ENCODE measurements at regions not wholly inside any gene's neighbourhood (a gene's known extent, or its start where the extent isn't known, plus 50 kb on each side); places are given as distances from the start of the nearest gene placed in this dataset.
A peak's percentile ranks its signal among the peaks of the same experiment; 100 is the strongest.

DNA sequence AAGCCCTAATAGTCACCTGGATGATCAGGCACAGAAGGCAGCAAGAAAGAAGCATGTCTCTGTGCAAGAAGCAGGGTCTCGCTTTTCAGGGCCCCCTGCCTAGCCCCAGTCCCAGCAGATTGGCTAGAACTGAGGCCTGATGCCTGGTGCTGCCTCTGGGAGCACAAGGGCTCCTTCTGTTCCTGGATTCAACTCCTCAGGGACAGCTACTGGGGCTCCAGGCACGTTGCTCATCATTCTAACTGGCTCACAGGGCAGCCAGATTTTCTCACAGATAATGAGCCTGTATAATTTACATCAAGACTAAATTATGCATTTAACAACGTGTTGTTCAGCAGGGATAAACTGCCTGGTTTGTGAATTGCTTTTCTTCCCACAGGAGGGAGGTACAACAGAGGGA, 106.5 kb upstream of the PLXNC1 start:
- DNase-seq (no peak), ATAC-seq (ENCODE audit: low FRiP score) (no peak)
- Histone ChIP-seq H3K9me3 (ENCODE audit: control insufficient read depth, low read length) (no peaks in the 10 kb centered on the region), H3K4me1 (ENCODE audit: control insufficient read depth in 1 of 2, insufficient read depth in 2 of 2, low read length in 2 of 2) (no peaks in the 10 kb centered on the region), H3K27ac (ENCODE audit: low read depth in 1 of 2, low read length in 2 of 2) (no peak overlapping the region), H3K36me3 (ENCODE audit: control insufficient read depth in 1 of 2, insufficient read depth in 2 of 2, low read length in 1 of 2) (no peaks in the 10 kb centered on the region), H3K27me3 (ENCODE audit: control insufficient read depth in 1 of 2, insufficient read depth in 2 of 2, low read length in 1 of 2) (no peaks in the 10 kb centered on the region), H3K4me3 (ENCODE audit: low read length in 2 of 2) (no peak overlapping the region)
- intact Hi-C loops (cut with DNase I): no loop called here
- 62 to 65% methylated on average over 3 of the region's 3 CpGs for WGBS, 2 donors

DNA sequence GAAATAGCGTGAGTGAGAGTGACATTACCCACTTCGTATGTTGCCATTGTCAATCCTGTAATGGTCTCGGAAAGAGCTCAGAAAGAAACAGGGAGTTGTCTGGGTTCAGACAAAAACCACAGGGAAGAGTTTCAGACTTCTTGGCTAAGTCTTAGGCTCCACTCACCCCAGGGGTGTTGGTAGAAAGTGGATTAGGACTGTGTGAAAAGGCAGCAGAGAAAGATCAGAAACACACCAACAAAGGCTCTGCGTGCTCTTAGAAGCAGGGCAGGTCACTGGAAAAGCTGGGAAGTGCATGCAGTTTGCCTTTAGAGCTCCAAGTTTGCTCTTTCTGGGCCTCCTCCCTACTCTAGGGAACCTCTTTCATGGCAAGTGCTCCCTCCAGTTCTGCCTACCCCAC, 106.1 kb upstream of the PLXNC1 start:
- no peak for DNase-seq
- no peak overlapping the region for H3K27ac ChIP-seq (ENCODE audit: low read depth in 1 of 2, low read length in 2 of 2)

DNA sequence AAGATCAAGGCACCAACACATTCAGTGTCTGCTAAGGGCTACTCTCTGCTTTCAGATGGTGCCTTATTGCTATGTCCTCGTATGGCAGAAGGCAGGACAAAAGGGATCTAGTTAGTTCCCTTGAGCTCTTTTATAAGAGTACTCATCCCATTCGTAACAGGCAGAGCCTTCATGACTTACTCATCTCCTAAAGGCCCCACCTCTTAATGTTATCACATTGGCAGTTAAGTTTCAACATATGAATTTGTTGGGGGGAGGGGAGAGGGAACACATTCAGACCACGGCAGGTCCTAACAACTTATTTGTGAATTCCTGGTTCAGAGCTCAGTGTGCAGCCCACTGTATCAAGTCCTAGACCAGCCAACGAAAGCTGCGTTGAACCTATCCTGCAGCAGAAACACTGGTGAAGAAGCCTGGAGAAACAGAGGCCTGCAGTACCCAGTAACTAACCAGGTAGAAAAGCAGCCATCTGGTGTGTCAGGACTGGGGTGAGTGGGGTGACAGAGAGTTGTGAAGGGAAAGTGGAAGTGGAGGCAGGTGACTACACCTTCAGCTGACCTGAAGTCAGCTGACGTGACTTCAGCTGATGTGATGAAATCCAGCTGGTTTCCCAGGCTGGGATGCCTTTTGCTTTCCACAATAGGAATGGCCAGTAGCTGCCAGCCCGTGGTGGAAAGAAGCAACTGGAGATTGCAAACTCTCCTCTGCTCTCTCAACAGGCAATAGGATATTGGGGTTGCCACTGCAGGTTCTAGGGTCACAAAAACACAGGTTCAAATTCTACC, 101.6 kb upstream of the PLXNC1 start:
- 84 to 89% methylated on average over 7 of the region's 7 CpGs for WGBS, 2 donors
- H3K27ac ChIP-seq (ENCODE audit: low read depth in 1 of 2, low read length in 2 of 2): no peak overlapping the region
- ATAC-seq (ENCODE audit: low FRiP score) (no peak), DNase-seq (no peak)
- H3K36me3 ChIP-seq (ENCODE audit: control insufficient read depth in 1 of 2, insufficient read depth in 2 of 2, low read length in 1 of 2): no peaks in the 10 kb centered on the region
- no peaks in the 10 kb centered on the region for H3K27me3 ChIP-seq (ENCODE audit: control insufficient read depth in 1 of 2, insufficient read depth in 2 of 2, low read length in 1 of 2)
- intact Hi-C loops (cut with DNase I): no loop called here
- H3K9me3 ChIP-seq (ENCODE audit: control insufficient read depth, low read length): no peaks in the 10 kb centered on the region
- peaks cover 0 to 1% of the 10 kb centered on the region in 2 donors for H3K4me1 ChIP-seq (ENCODE audit: control insufficient read depth in 1 of 2, insufficient read depth in 2 of 2, low read length in 2 of 2)
- no peak overlapping the region for H3K4me3 ChIP-seq (ENCODE audit: low read length in 2 of 2)

More for the DNA sequence above, 106.1 kb upstream of the PLXNC1 start:
- intact Hi-C loops (cut with DNase I): no loop called here
- whole genome bisulfite sequencing, 2 donors: 95 to 96% methylated on average over 4 of the region's 4 CpGs
- H3K27me3 ChIP-seq (ENCODE audit: control insufficient read depth in 1 of 2, insufficient read depth in 2 of 2, low read length in 1 of 2): no peaks in the 10 kb centered on the region
- H3K9me3 ChIP-seq (ENCODE audit: control insufficient read depth, low read length): no peaks in the 10 kb centered on the region
- H3K36me3 ChIP-seq (ENCODE audit: control insufficient read depth in 1 of 2, insufficient read depth in 2 of 2, low read length in 1 of 2): no peaks in the 10 kb centered on the region
- ATAC-seq (ENCODE audit: low FRiP score): no peak
- no peaks in the 10 kb centered on the region for H3K4me1 ChIP-seq (ENCODE audit: control insufficient read depth in 1 of 2, insufficient read depth in 2 of 2, low read length in 2 of 2)
- no peak overlapping the region for H3K4me3 ChIP-seq (ENCODE audit: low read length in 2 of 2)

DNA sequence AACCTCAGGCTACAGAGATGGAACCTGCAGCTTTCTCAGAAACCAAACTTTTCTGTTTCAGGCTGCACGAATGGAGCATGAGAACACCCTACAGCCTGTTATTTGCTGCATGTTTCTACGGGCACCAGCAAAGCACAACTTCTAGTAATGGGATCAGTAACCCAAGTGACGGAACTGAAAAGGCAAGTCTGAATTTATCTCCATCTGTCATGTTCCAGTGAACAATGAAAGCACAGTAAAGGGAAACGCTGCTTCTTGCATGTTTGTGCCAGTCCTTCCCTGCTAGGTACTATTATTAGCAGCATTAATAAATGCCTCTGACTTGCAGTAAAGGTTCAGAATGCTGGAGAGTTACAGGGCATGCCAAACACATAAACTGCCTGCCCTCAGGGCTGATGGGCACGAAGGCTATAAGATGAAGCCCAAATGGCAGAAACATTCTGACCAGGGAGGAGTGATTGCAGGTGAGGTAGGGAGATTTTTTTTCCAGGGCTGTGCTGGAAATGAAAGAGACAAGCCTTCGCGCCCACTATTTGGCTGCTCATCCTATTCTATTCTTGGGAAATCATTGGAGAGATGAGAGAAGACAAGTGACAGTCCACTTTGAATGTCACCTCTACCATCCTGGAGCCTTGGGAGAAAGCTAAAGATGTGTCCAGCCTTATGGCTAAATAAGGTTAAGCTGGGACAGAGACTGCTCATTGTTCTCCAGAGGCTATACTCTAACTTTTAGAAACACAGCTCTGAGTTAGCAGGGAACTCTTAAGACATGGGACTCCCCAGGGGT, 100.4 kb upstream of the PLXNC1 start:
- Histone ChIP-seq H3K27ac (ENCODE audit: low read depth in 1 of 2, low read length in 2 of 2) (peak overlapping the region; percentile 22 to 75), H3K27me3 (ENCODE audit: control insufficient read depth in 1 of 2, insufficient read depth in 2 of 2, low read length in 1 of 2) (no peaks in the 10 kb centered on the region), H3K4me3 (ENCODE audit: low read length in 2 of 2) (no peak overlapping the region), H3K4me1 (ENCODE audit: control insufficient read depth in 1 of 2, insufficient read depth in 2 of 2, low read length in 2 of 2) (peaks cover 0 to 1% of the 10 kb centered on the region in 2 donors), H3K9me3 (ENCODE audit: control insufficient read depth, low read length) (no peaks in the 10 kb centered on the region), H3K36me3 (ENCODE audit: control insufficient read depth in 1 of 2, insufficient read depth in 2 of 2, low read length in 1 of 2) (no peaks in the 10 kb centered on the region)
- intact Hi-C loops (cut with DNase I): no loop called here
- 26 to 31% methylated on average over 7 of the region's 7 CpGs for WGBS, 2 donors
- ATAC-seq (ENCODE audit: low FRiP score) (peak; percentile 48), DNase-seq (no peak)

DNA sequence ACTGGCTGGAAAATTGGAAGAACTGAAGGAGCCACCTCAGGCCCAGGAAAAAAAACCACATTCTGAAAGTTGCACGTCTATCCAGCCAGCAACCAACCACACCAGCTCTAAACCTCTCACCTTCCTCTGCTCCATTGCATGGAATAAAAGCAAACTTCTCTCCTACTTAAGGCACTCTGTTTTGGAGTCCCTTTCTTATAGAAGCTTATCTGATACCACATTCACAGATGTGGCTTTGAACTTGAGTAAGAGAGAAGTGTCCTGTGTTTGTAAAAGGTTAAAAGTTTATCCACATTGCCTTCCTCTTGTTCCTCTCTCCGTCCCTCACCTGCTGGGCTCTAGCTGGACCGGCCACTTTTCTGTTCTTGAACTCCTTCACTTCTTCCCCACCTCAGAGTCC, 99.6 kb upstream of the PLXNC1 start:
- intact Hi-C loops (cut with DNase I): no loop called here
- Histone ChIP-seq H3K27me3 (ENCODE audit: control insufficient read depth in 1 of 2, insufficient read depth in 2 of 2, low read length in 1 of 2) (no peaks in the 10 kb centered on the region), H3K4me3 (ENCODE audit: low read length in 2 of 2) (no peak overlapping the region), H3K27ac (ENCODE audit: low read depth in 1 of 2, low read length in 2 of 2) (peak overlapping the region in 1 of 2 donors; percentile 75), H3K9me3 (ENCODE audit: control insufficient read depth, low read length) (no peaks in the 10 kb centered on the region), H3K4me1 (ENCODE audit: control insufficient read depth in 1 of 2, insufficient read depth in 2 of 2, low read length in 2 of 2) (peaks cover 0 to 4% of the 10 kb centered on the region in 2 donors), H3K36me3 (ENCODE audit: control insufficient read depth in 1 of 2, insufficient read depth in 2 of 2, low read length in 1 of 2) (no peaks in the 10 kb centered on the region)
- DNase-seq: no peak
- no peak for ATAC-seq (ENCODE audit: low FRiP score)
- WGBS, 2 donors: 79 to 80% methylated on average over 3 of the region's 3 CpGs

DNA sequence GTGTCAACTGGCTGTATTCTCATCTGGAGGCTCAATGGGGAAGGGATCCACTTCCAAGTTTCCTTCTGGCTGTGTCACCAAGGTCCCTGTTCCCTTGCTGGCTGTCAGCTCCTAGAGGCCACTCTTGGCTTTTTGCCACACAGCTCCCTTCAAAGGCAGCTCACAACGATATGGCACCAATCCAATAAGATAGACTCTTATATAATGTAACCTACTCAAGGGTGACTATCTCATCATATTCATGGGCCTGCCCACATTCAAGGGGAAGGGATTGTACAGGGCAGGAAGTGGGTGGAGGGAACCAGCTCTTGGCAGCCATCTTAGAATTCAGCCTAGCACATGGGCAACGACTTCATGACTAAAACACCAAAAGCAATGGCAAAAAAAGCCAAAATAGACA, 98.7 kb upstream of the PLXNC1 start:
- Histone ChIP-seq H3K27ac (ENCODE audit: low read depth in 1 of 2, low read length in 2 of 2) (no peak overlapping the region), H3K4me1 (ENCODE audit: control insufficient read depth in 1 of 2, insufficient read depth in 2 of 2, low read length in 2 of 2) (peaks cover 0 to 4% of the 10 kb centered on the region in 2 donors), H3K36me3 (ENCODE audit: control insufficient read depth in 1 of 2, insufficient read depth in 2 of 2, low read length in 1 of 2) (no peaks in the 10 kb centered on the region), H3K9me3 (ENCODE audit: control insufficient read depth, low read length) (no peaks in the 10 kb centered on the region), H3K4me3 (ENCODE audit: low read length in 2 of 2) (no peak overlapping the region), H3K27me3 (ENCODE audit: control insufficient read depth in 1 of 2, insufficient read depth in 2 of 2, low read length in 1 of 2) (no peaks in the 10 kb centered on the region)
- WGBS, 2 donors: 48 to 69% methylated on average over 2 of the region's 2 CpGs
- intact Hi-C loops (cut with DNase I): no loop called here
- ATAC-seq (ENCODE audit: low FRiP score) (no peak), DNase-seq (no peak)

DNA sequence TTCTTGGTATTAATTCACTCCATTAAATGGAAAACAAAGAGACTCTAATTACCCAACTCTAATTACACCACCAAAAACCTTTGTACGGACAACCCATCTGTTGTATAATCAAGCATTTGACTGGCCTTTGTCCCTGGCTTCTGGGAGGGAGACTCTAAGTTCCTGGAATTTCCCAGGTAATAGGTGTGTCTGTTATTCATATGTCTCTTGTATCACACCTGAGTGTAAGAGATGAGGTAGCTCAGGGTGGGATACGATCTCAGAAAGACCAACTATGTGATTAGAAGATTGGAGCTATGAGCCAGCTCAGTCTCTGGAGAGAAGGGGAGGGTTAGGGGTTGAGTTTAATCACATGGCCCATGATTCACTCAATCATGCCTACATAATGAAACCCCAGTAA, 94.7 kb upstream of the PLXNC1 start:
- no peak for DNase-seq
- Histone ChIP-seq H3K9me3 (ENCODE audit: control insufficient read depth, low read length) (no peaks in the 10 kb centered on the region), H3K4me1 (ENCODE audit: control insufficient read depth in 1 of 2, insufficient read depth in 2 of 2, low read length in 2 of 2) (peaks cover 0 to 3% of the 10 kb centered on the region in 2 donors), H3K4me3 (ENCODE audit: low read length in 2 of 2) (no peak overlapping the region), H3K27me3 (ENCODE audit: control insufficient read depth in 1 of 2, insufficient read depth in 2 of 2, low read length in 1 of 2) (no peaks in the 10 kb centered on the region), H3K27ac (ENCODE audit: low read depth in 1 of 2, low read length in 2 of 2) (no peak overlapping the region), H3K36me3 (ENCODE audit: control insufficient read depth in 1 of 2, insufficient read depth in 2 of 2, low read length in 1 of 2) (no peaks in the 10 kb centered on the region)
- 95 to 99% methylated on average over 2 of the region's 2 CpGs for WGBS, 2 donors
- intact Hi-C loops (cut with DNase I): no loop called here
- no peak for ATAC-seq (ENCODE audit: low FRiP score)

DNA sequence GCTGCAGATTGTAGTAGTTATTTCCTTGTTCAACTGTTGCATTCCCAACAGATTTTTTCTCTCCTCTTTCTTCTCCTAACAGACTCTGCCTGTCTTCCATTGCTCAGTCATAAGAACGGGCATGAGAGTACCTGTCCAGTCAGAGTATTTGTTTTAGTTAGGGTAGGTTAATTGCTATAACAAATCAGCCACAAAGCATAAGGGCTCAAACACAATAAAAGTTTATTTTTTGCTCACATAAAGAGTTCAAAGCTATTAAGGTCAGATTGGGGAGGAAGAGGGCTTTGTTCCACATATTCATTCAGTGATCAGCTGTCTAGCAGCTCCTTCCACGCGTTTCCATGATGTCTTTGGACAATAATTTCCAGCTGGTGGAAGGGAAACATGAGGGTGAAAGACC, 92.8 kb upstream of the PLXNC1 start:
- Histone ChIP-seq H3K27ac (ENCODE audit: low read depth in 1 of 2, low read length in 2 of 2) (no peak overlapping the region), H3K27me3 (ENCODE audit: control insufficient read depth in 1 of 2, insufficient read depth in 2 of 2, low read length in 1 of 2) (no peaks in the 10 kb centered on the region), H3K36me3 (ENCODE audit: control insufficient read depth in 1 of 2, insufficient read depth in 2 of 2, low read length in 1 of 2) (no peaks in the 10 kb centered on the region), H3K4me3 (ENCODE audit: low read length in 2 of 2) (no peak overlapping the region), H3K4me1 (ENCODE audit: control insufficient read depth in 1 of 2, insufficient read depth in 2 of 2, low read length in 2 of 2) (peaks cover 0 to 3% of the 10 kb centered on the region in 2 donors), H3K9me3 (ENCODE audit: control insufficient read depth, low read length) (no peaks in the 10 kb centered on the region)
- DNase-seq: no peak
- WGBS, 2 donors: 79 to 93% methylated on average over 3 of the region's 3 CpGs
- intact Hi-C loops (cut with DNase I): no loop called here
- ATAC-seq (ENCODE audit: low FRiP score): no peak
